IMR-90 (cell line): ENCODE measurements at regions not wholly inside any gene's neighbourhood (a gene's known extent, or its start where the extent isn't known, plus 50 kb on each side); places are given as distances from the start of the nearest gene placed in this dataset.

Experiments used
- ATAC-seq: fragments of 200-7000 bp; cut with Tn5 transposase; 2 replicates; pipeline ENCODE4 v1.9.1; 2020; ENCODE audit warnings: low read depth, mild to moderate bottlenecking, moderate library complexity
- BruUV-seq: library from RNA; stranded (reverse); fragments of 400-500 nt; replicated peaks from 2 replicates; lab custom pipeline; 2021; lab: Mats Ljungman, UMichigan
- CTCF ChIA-PET: fragments of 300-600 bp; formaldehyde crosslinking; extraction: SDS; loops from one replicate; lab custom pipeline; 2021; ENCODE audit warnings: antibody characterized with exemption; lab: Yijun Ruan, JAX
- POLR2A ChIA-PET: fragments of 300-600 bp; sonication (Branson Sonifier 250); formaldehyde crosslinking; loops from one replicate; lab custom pipeline; 2022; ENCODE audit warnings: antibody characterized with exemption; ENCODE audit not compliant: unreplicated experiment; lab: Charles Lee
- DNase-seq: peaks from one replicate; pipeline ENCODE4 v3.0.0; 2013
- H2AFZ ChIP-seq: replicated peaks from 2 replicates; pipeline ENCODE3; 2013; ENCODE audit warnings: low read length, mild to moderate bottlenecking; ENCODE audit not compliant: poor library complexity
- H2AK5ac ChIP-seq: 2 replicates; pipeline ENCODE4 v1.6.1; 2013; ENCODE audit warnings: low read depth, low read length, inconsistent platforms
- H2AK9ac ChIP-seq: replicated peaks from 2 replicates; pipeline ENCODE3; 2013; ENCODE audit warnings: mild to moderate bottlenecking, low read depth, low read length, moderate library complexity; ENCODE audit not compliant: poor library complexity
- H2BK120ac ChIP-seq: 2 replicates; pipeline ENCODE4 v1.6.1; 2013; ENCODE audit warnings: low read depth, low read length, inconsistent platforms
- H2BK15ac ChIP-seq: 3 replicates; pipeline ENCODE4 v1.6.1; 2013; ENCODE audit warnings: low read depth, low read length, inconsistent platforms
- H2BK20ac ChIP-seq: 2 replicates; pipeline ENCODE4 v1.6.1; 2013; ENCODE audit warnings: low read depth, mild to moderate bottlenecking, inconsistent platforms, low read length, moderate library complexity
- H2BK5ac ChIP-seq: 2 replicates; pipeline ENCODE4 v1.6.1; 2013; ENCODE audit warnings: mild to moderate bottlenecking, low read depth, low read length, inconsistent platforms; ENCODE audit not compliant: poor library complexity, severe bottlenecking
- H3K14ac ChIP-seq: replicated peaks from 2 replicates; pipeline ENCODE4 v1.6.1; 2013; ENCODE audit warnings: low read depth, low read length, inconsistent platforms
- H3K18ac ChIP-seq: 2 replicates; pipeline ENCODE4 v1.6.1; 2013; ENCODE audit warnings: low read depth, low read length, control low read depth
- H3K23ac ChIP-seq: 2 replicates; pipeline ENCODE4 v1.6.1; 2013; ENCODE audit warnings: low read depth, low read length, inconsistent platforms
- H3K27ac ChIP-seq: 2 replicates; pipeline ENCODE4 v1.5.1; 2013; ENCODE audit warnings: mild to moderate bottlenecking, control low read depth, low read length; ENCODE audit not compliant: insufficient read depth
- H3K27me3 ChIP-seq: 2 replicates; pipeline ENCODE4 v1.6.1; 2013; ENCODE audit warnings: low read length; ENCODE audit not compliant: control insufficient read depth, insufficient read depth
- H3K36me3 ChIP-seq: 2 replicates; pipeline ENCODE4 v1.6.1; 2013; ENCODE audit warnings: low read length, mixed read lengths; ENCODE audit not compliant: control insufficient read depth, insufficient read depth
- H3K4ac ChIP-seq: 2 replicates; pipeline ENCODE4 v1.6.1; 2013; ENCODE audit warnings: low read depth, low read length, inconsistent platforms
- H3K4me1 ChIP-seq: 2 replicates; pipeline ENCODE4 v1.6.1; 2013; ENCODE audit warnings: low read length, mixed read lengths; ENCODE audit not compliant: control insufficient read depth, insufficient read depth
- H3K4me2 ChIP-seq: 2 replicates; pipeline ENCODE4 v1.6.1; 2013; ENCODE audit warnings: low read depth, mild to moderate bottlenecking, control low read depth, low read length, moderate library complexity
- H3K4me3 ChIP-seq: 2 replicates; pipeline ENCODE4 v1.5.1; 2013; ENCODE audit warnings: low read depth, mild to moderate bottlenecking, control low read depth, low read length, moderate library complexity; ENCODE audit not compliant: insufficient read depth
- H3K56ac ChIP-seq: 2 replicates; pipeline ENCODE4 v1.6.1; 2013; ENCODE audit warnings: low read length, inconsistent platforms; ENCODE audit not compliant: insufficient read depth; ENCODE audit errors: extremely low read depth
- H3K79me1 ChIP-seq, 2 experiments: 2 replicates each; pipeline ENCODE4 v1.6.1; 2013; ENCODE audit warnings: low read length in 2 of 2, inconsistent platforms in 1 of 2, low read depth in 1 of 2
- H3K9ac ChIP-seq: 2 replicates; pipeline ENCODE4 v1.6.1; 2013; ENCODE audit warnings: low read depth, low read length, control low read depth
- H3K9me1 ChIP-seq: 2 replicates; pipeline ENCODE4 v1.6.1; 2013; ENCODE audit warnings: low read length, inconsistent platforms; ENCODE audit not compliant: insufficient read depth
- H3K9me3 ChIP-seq: 2 replicates; pipeline ENCODE4 v1.6.1; 2013; ENCODE audit warnings: low read length; ENCODE audit not compliant: control insufficient read depth, insufficient read depth
- H4K20me1 ChIP-seq: 2 replicates; pipeline ENCODE4 v1.6.1; 2013; ENCODE audit warnings: low read length, inconsistent platforms; ENCODE audit not compliant: insufficient read depth
- H4K5ac ChIP-seq: 2 replicates; pipeline ENCODE4 v1.6.1; 2013; ENCODE audit warnings: mild to moderate bottlenecking, low read depth, low read length, control low read depth
- H4K8ac ChIP-seq, 2 experiments: 2 replicates each; pipeline ENCODE4 v1.6.1; 2013; ENCODE audit warnings: low read depth in 2 of 2, low read length in 2 of 2, control low read depth in 1 of 2, inconsistent platforms in 1 of 2
- H4K91ac ChIP-seq: 2 replicates; pipeline ENCODE4 v1.6.1; 2013; ENCODE audit warnings: low read depth, low read length, inconsistent platforms; ENCODE audit not compliant: insufficient read depth
- BHLHE40 ChIP-seq: fragments of 150-350 bp; IDR thresholded peaks from 2 replicates; pipeline ENCODE4 v1.6.1; 2016; ENCODE audit warnings: mild to moderate bottlenecking, low read depth, low read length
- CEBPB ChIP-seq: IDR thresholded peaks from 2 replicates; pipeline ENCODE4 v1.6.1; 2012; ENCODE audit warnings: low read depth, low read length, improper control_type of control experiment
- MAZ ChIP-seq: IDR thresholded peaks from 2 replicates; pipeline ENCODE4 v1.6.1; 2012; ENCODE audit warnings: low read depth, mild to moderate bottlenecking, low read length, improper control_type of control experiment, moderate library complexity, borderline replicate concordance
- NFE2L2 ChIP-seq: fragments of 150-350 bp; IDR thresholded peaks from 2 replicates; pipeline ENCODE4 v1.6.1; 2016; ENCODE audit warnings: low read depth, mild to moderate bottlenecking, low read length
- POLR2A ChIP-seq: IDR thresholded peaks from 2 replicates; pipeline ENCODE4 v1.6.1; 2012; ENCODE audit warnings: mild to moderate bottlenecking, low read depth, low read length
- RAD21 ChIP-seq: IDR thresholded peaks from 2 replicates; pipeline ENCODE4 v1.6.1; 2012; ENCODE audit warnings: low read length, improper control_type of control experiment
- RFX5 ChIP-seq: IDR thresholded peaks from 2 replicates; pipeline ENCODE4 v1.8.0; 2012; ENCODE audit warnings: low read depth, mild to moderate bottlenecking, low read length, moderate library complexity
- SMC3 ChIP-seq: fragments of 150-350 bp; IDR thresholded peaks from 2 replicates; pipeline ENCODE4 v1.6.1; 2016; ENCODE audit warnings: low read depth, mild to moderate bottlenecking, antibody characterized with exemption, low read length, moderate library complexity
- WGBS, 2 experiments: methylation state at CpG; one replicate each; pipeline versions ENCODE4 v1.1.5 to v1.1.7; 2013; ENCODE audit warnings: missing lambda C conversion rate in 2 of 2; ENCODE audit not compliant: insufficient read length in 1 of 2; ENCODE audit errors: extremely low coverage in 2 of 2; 5-methylcytosine and 5-hydroxymethylcytosine counted together
- dilution Hi-C: fragments of 300-500 bp; cut with HindIII; formaldehyde crosslinking; loops from one replicate; pipeline ENCODE4 v1.14.3; 2018; ENCODE audit warnings: low sequenced_read_pairs; ENCODE audit not compliant: unreplicated experiment
- in situ Hi-C: fragments of 300-500 bp; cut with MboI; formaldehyde crosslinking; loops from 3 replicates; pipeline ENCODE4 v1.14.3; 2019; ENCODE audit warnings: low sequenced_read_pairs, inconsistent platforms, mixed read lengths
- intact Hi-C: fragments of 100-400 bp; cut with micrococcal nuclease; formaldehyde crosslinking; loops from 2 replicates; pipeline ENCODE4 v1.10.0; 2022

- H3K56ac ChIP-seq, result no peak overlapping the region
- WGBS, 2 experiments, result no CpG with 5 or more reads among the region's 1 CpG
- no peak overlapping the region for H2AK5ac ChIP-seq
- H3K14ac ChIP-seq, result no peak overlapping the region
- H4K8ac ChIP-seq, result no peak overlapping the region
- ATAC-seq (no peak), DNase-seq (no peak)
- BruUV-seq, result no TSS peak
- H3K4me2 ChIP-seq, result no peak overlapping the region
- H3K4me1 ChIP-seq, result no peaks in the 10 kb centered on the region
- H2AK9ac ChIP-seq, result no peak overlapping the region
- H3K27ac ChIP-seq, result no peak overlapping the region
- no peaks in the 10 kb centered on the region for H3K27me3 ChIP-seq
- H2AFZ ChIP-seq, result no peak overlapping the region
- H4K20me1 ChIP-seq, result no peaks in the 10 kb centered on the region
- intact Hi-C loops, result no loop called here
- H2BK15ac ChIP-seq, result no peak overlapping the region
- H3K9me3 ChIP-seq, result peaks cover 12% of the 10 kb centered on the region
- H3K4me3 ChIP-seq, result no peak overlapping the region
- no peak overlapping the region for H3K4ac ChIP-seq
- TF ChIP-seq POLR2A, result no peak
- TF ChIP-seq RFX5, result no peak
- no peak for TF ChIP-seq MAZ
- no peak for TF ChIP-seq BHLHE40
- TF ChIP-seq SMC3, result no peak
- no peak for TF ChIP-seq NFE2L2
- TF ChIP-seq RAD21, result no peak
- no peak for TF ChIP-seq CEBPB
- no peaks in the 10 kb centered on the region for H3K79me1 ChIP-seq
- dilution Hi-C loops, result no loop called here
- no peak overlapping the region for H4K5ac ChIP-seq
- no peak overlapping the region for H3K23ac ChIP-seq
- H2BK5ac ChIP-seq, result no peak overlapping the region
- no peak overlapping the region for H2BK20ac ChIP-seq
- H3K36me3 ChIP-seq, result no peaks in the 10 kb centered on the region
- POLR2A ChIA-PET, result no interaction called here
- H3K18ac ChIP-seq, result no peak overlapping the region
- CTCF ChIA-PET, result no interaction called here
- no peak overlapping the region for H4K91ac ChIP-seq
- H2BK120ac ChIP-seq, result no peak overlapping the region
- no peaks in the 10 kb centered on the region for H3K9me1 ChIP-seq
- in situ Hi-C loops, result no loop called here
- no peak overlapping the region for H3K9ac ChIP-seq
These were observed 672.4 kb upstream of the TMPRSS15 start for GRCh38 chr21:19076031-19076430.
